Mesendoderm (in vitro differentiated cells): ENCODE measurements at regions not wholly inside any gene's neighbourhood (a gene's known extent, or its start where the extent isn't known, plus 50 kb on each side); places are given as distances from the start of the nearest gene placed in this dataset.

ENCODE experiments used
- DNase-seq: peaks from one replicate; pipeline ENCODE4 v3.0.0; 2013
- H2AK5ac ChIP-seq: 2 replicates; pipeline ENCODE4 v1.6.1; 2013; ENCODE audit warnings: low read length, inconsistent platforms
- H2BK120ac ChIP-seq: 2 replicates; pipeline ENCODE4 v1.6.1; 2013; ENCODE audit warnings: low read depth, mild to moderate bottlenecking, low read length, moderate library complexity, mixed read lengths
- H2BK15ac ChIP-seq: replicated peaks from 2 replicates; pipeline ENCODE4 v1.6.1; 2013; ENCODE audit warnings: low read depth, mild to moderate bottlenecking, moderate library complexity
- H2BK5ac ChIP-seq: 2 replicates; pipeline ENCODE4 v1.6.1; 2013; ENCODE audit warnings: low read length, inconsistent platforms
- H3K18ac ChIP-seq: 2 replicates; pipeline ENCODE4 v1.6.1; 2013; ENCODE audit warnings: mild to moderate bottlenecking, low read length, mixed read lengths
- H3K23ac ChIP-seq: one replicate; pipeline ENCODE4 v1.6.1; 2013; ENCODE audit warnings: low read length
- H3K27ac ChIP-seq: 2 replicates; pipeline ENCODE4 v1.5.1; 2013; ENCODE audit warnings: low read depth, mild to moderate bottlenecking, inconsistent platforms, low read length, moderate library complexity
- H3K27me3 ChIP-seq: 2 replicates; pipeline ENCODE4 v1.6.1; 2013; ENCODE audit warnings: low read length, control low read depth, mild to moderate bottlenecking, inconsistent platforms; ENCODE audit not compliant: insufficient read depth, poor library complexity
- H3K36me3 ChIP-seq: 2 replicates; pipeline ENCODE4 v1.6.1; 2013; ENCODE audit warnings: low read length, inconsistent platforms; ENCODE audit not compliant: control insufficient read depth, insufficient read depth
- H3K4ac ChIP-seq: one replicate; pipeline ENCODE4 v1.6.1; 2013; ENCODE audit warnings: low read depth, mild to moderate bottlenecking, low read length, moderate library complexity
- H3K4me1 ChIP-seq: 2 replicates; pipeline ENCODE4 v1.6.1; 2013; ENCODE audit warnings: low read depth, low read length, inconsistent platforms; ENCODE audit not compliant: control insufficient read depth
- H3K4me2 ChIP-seq: 2 replicates; pipeline ENCODE4 v1.6.1; 2013; ENCODE audit warnings: low read length
- H3K4me3 ChIP-seq: 2 replicates; pipeline ENCODE4 v1.5.1; 2013; ENCODE audit warnings: mild to moderate bottlenecking, low read length
- H3K56ac ChIP-seq: one replicate; pipeline ENCODE4 v1.6.1; 2013; ENCODE audit warnings: low read length
- H3K79me1 ChIP-seq: 2 replicates; pipeline ENCODE4 v1.6.1; 2013; ENCODE audit warnings: low read length, inconsistent platforms
- H3K79me2 ChIP-seq: 2 replicates; pipeline ENCODE4 v1.6.1; 2013; ENCODE audit warnings: mild to moderate bottlenecking, low read length; ENCODE audit not compliant: control insufficient read depth, insufficient read depth
- H3K9ac ChIP-seq: 2 replicates; pipeline ENCODE4 v1.6.1; 2013; ENCODE audit warnings: low read length, inconsistent platforms
- H4K5ac ChIP-seq: one replicate; pipeline ENCODE4 v1.6.1; 2013; ENCODE audit warnings: low read length
- H4K8ac ChIP-seq: one replicate; pipeline ENCODE4 v1.6.1; 2013; ENCODE audit warnings: low read depth, mild to moderate bottlenecking, control low read depth, low read length, moderate library complexity
- WGBS: extraction: QIAGEN DNeasy Blood & Tissue Kit; methylation state at CpG from one replicate; pipeline ENCODE4 v1.1.7; 2013; ENCODE audit warnings: low lambda C conversion rate, missing lambda C conversion rate; ENCODE audit not compliant: insufficient coverage; ENCODE audit errors: extremely low coverage; 5-methylcytosine and 5-hydroxymethylcytosine counted together

DNA sequence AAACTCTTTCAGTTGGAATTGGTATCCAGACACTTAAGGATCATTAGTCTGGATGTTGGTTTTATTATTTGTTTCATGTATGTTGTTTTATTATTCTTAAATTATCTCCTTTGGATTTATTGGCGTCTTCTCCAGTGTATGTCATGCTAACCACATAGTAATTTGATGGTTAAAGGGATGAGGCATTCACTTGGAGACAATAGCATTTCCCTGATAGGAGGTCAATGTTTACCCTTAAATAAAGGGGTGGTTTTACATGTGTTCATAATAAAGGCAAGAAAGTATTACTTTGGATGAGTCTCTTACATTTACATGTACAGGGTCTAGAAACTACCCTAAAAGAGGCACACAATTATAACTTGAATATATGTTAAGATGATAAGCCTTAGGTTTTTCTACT lies 51.2 kb upstream of the RNF144B start:
- Histone ChIP-seq H3K79me1 (no peaks in the 10 kb centered on the region), H2AK5ac (no peak overlapping the region), H3K56ac (no peak overlapping the region), H2BK5ac (no peak overlapping the region), H4K8ac (no peak overlapping the region), H2BK15ac (no peak overlapping the region), H3K9ac (no peak overlapping the region), H3K23ac (no peak overlapping the region), H3K4me3 (no peak overlapping the region), H2BK120ac (no peak overlapping the region), H3K18ac (no peak overlapping the region), H4K5ac (no peak overlapping the region), H3K4me1 (no peaks in the 10 kb centered on the region), H3K27ac (no peak overlapping the region), H3K4me2 (no peak overlapping the region), H3K4ac (no peak overlapping the region), H3K27me3 (no peaks in the 10 kb centered on the region), H3K36me3 (no peaks in the 10 kb centered on the region), H3K79me2 (no peaks in the 10 kb centered on the region)
- no peak for DNase-seq
- no CpG with 5 or more reads among the region's 1 CpG for WGBS

DNA sequence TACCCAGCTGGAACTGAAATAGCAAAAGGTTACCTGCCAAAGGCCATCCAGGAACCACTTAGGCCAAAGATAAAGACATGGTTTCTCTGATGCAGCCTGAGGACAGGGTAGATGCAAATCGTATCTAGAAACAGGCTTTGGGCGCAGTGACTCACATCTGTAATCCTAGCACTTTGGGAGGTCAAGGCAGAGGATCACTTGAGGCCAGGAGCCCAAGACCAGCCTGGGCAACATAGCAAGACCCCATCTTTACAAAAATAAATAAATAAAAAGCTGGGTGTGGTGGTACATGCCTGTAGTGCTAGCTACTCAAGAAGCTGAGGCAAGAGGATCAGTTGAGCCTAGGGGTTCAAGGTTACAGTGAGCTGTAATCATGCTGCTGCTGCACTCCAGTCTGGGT lies 52.9 kb upstream of the RNF144B start:
- Histone ChIP-seq H2BK5ac (no peak overlapping the region), H3K27ac (no peak overlapping the region), H3K9ac (no peak overlapping the region), H3K23ac (no peak overlapping the region), H3K4me1 (no peaks in the 10 kb centered on the region), H2AK5ac (no peak overlapping the region), H3K56ac (no peak overlapping the region), H3K27me3 (no peaks in the 10 kb centered on the region), H4K8ac (no peak overlapping the region), H4K5ac (no peak overlapping the region), H3K4me2 (no peak overlapping the region), H3K36me3 (no peaks in the 10 kb centered on the region), H3K18ac (no peak overlapping the region), H2BK15ac (no peak overlapping the region), H3K79me2 (no peaks in the 10 kb centered on the region), H3K4ac (no peak overlapping the region), H3K79me1 (no peaks in the 10 kb centered on the region), H2BK120ac (no peak overlapping the region), H3K4me3 (no peak overlapping the region)
- DNase-seq, result no peak
- WGBS, result no CpG with 5 or more reads among the region's 2 CpGs

- H2BK5ac ChIP-seq, result no peak overlapping the region
- no peak overlapping the region for H3K23ac ChIP-seq
- no peak overlapping the region for H2AK5ac ChIP-seq
- H3K36me3 ChIP-seq, result no peaks in the 10 kb centered on the region
- WGBS, result no CpG with 5 or more reads among the region's 6 CpGs
- no peak overlapping the region for H3K18ac ChIP-seq
- no peak overlapping the region for H3K9ac ChIP-seq
- no peak overlapping the region for H3K27ac ChIP-seq
- no peak overlapping the region for H3K4me2 ChIP-seq
- no peak overlapping the region for H4K5ac ChIP-seq
- no peaks in the 10 kb centered on the region for H3K4me1 ChIP-seq
- no peak overlapping the region for H3K56ac ChIP-seq
- H3K79me2 ChIP-seq, result no peaks in the 10 kb centered on the region
- H3K27me3 ChIP-seq, result no peaks in the 10 kb centered on the region
- H3K4ac ChIP-seq, result no peak overlapping the region
- no peak overlapping the region for H2BK15ac ChIP-seq
- H4K8ac ChIP-seq, result no peak overlapping the region
- H2BK120ac ChIP-seq, result no peak overlapping the region
- no peaks in the 10 kb centered on the region for H3K79me1 ChIP-seq
- DNase-seq, result no peak
- H3K4me3 ChIP-seq, result no peak overlapping the region
These were observed 56.5 kb upstream of the RNF144B start for GRCh38 chr6:18330548-18331081.

- Histone ChIP-seq H2AK5ac (no peak overlapping the region), H3K79me2 (no peaks in the 10 kb centered on the region), H2BK15ac (no peak overlapping the region), H3K56ac (no peak overlapping the region), H4K5ac (no peak overlapping the region), H3K4me3 (no peak overlapping the region), H3K79me1 (no peaks in the 10 kb centered on the region), H3K9ac (no peak overlapping the region), H4K8ac (no peak overlapping the region), H3K23ac (no peak overlapping the region), H2BK120ac (no peak overlapping the region), H3K4ac (no peak overlapping the region), H3K36me3 (no peaks in the 10 kb centered on the region), H3K27ac (no peak overlapping the region), H3K4me1 (no peaks in the 10 kb centered on the region), H2BK5ac (no peak overlapping the region), H3K18ac (no peak overlapping the region), H3K27me3 (no peaks in the 10 kb centered on the region), H3K4me2 (no peak overlapping the region)
- WGBS, result no CpG with 5 or more reads among the region's 3 CpGs
- DNase-seq, result no peak
These were observed 57.4 kb upstream of the RNF144B start for GRCh38 chr6:18329776-18330175.

GRCh38 chr6:18328540-18328939 lies 58.6 kb upstream of the RNF144B start:
- no peak overlapping the region for H2BK120ac ChIP-seq
- no peak overlapping the region for H2AK5ac ChIP-seq
- DNase-seq, result no peak
- no peak overlapping the region for H2BK5ac ChIP-seq
- H2BK15ac ChIP-seq, result no peak overlapping the region
- no peak overlapping the region for H3K9ac ChIP-seq
- H3K18ac ChIP-seq, result no peak overlapping the region
- H3K4ac ChIP-seq, result no peak overlapping the region
- H3K23ac ChIP-seq, result no peak overlapping the region
- H3K79me2 ChIP-seq, result no peaks in the 10 kb centered on the region
- H3K4me1 ChIP-seq, result no peaks in the 10 kb centered on the region
- H4K5ac ChIP-seq, result no peak overlapping the region
- H3K4me3 ChIP-seq, result no peak overlapping the region
- no peak overlapping the region for H3K56ac ChIP-seq
- H3K79me1 ChIP-seq, result no peaks in the 10 kb centered on the region
- H3K4me2 ChIP-seq, result no peak overlapping the region
- H3K36me3 ChIP-seq, result no peaks in the 10 kb centered on the region
- no peaks in the 10 kb centered on the region for H3K27me3 ChIP-seq
- no CpG with 5 or more reads among the region's 3 CpGs for WGBS
- no peak overlapping the region for H4K8ac ChIP-seq
- H3K27ac ChIP-seq, result no peak overlapping the region

DNA sequence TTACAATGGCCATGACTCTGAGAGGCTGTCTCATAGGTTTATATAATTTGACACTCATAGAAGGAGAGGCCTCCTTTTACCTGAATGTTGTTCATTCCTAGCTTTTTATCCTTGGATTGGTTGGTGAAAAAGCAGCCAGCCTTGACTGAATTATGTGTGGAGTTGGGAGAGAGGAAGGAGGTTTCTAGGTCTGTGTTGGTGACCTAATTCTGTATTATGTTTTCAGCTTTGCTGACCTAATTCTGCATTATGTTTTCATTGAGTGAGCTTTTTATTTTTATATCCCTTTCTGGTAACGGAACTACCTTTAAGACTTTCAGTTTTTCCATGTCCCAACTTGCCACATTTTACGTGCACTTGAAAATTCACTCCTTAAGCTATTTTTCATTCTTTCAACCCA lies 59.1 kb upstream of the RNF144B start:
- Histone ChIP-seq H2BK15ac (no peak overlapping the region), H3K27me3 (no peaks in the 10 kb centered on the region), H4K5ac (no peak overlapping the region), H3K4me3 (no peak overlapping the region), H3K18ac (no peak overlapping the region), H2BK5ac (no peak overlapping the region), H3K79me2 (no peaks in the 10 kb centered on the region), H2BK120ac (no peak overlapping the region), H3K4me2 (no peak overlapping the region), H2AK5ac (no peak overlapping the region), H4K8ac (no peak overlapping the region), H3K4me1 (no peaks in the 10 kb centered on the region), H3K27ac (no peak overlapping the region), H3K56ac (no peak overlapping the region), H3K36me3 (no peaks in the 10 kb centered on the region), H3K23ac (no peak overlapping the region), H3K9ac (no peak overlapping the region), H3K4ac (no peak overlapping the region), H3K79me1 (no peaks in the 10 kb centered on the region)
- no CpG with 5 or more reads among the region's 2 CpGs for WGBS
- no peak for DNase-seq
